Neural cell (in vitro differentiated cells): ENCODE measurements at regions not wholly inside any gene's neighbourhood (a gene's known extent, or its start where the extent isn't known, plus 50 kb on each side); places are given as distances from the start of the nearest gene placed in this dataset.

ENCODE experiments used
- CTCF ChIP-seq: fragments of 450-650 bp; IDR thresholded peaks from 2 replicates; pipeline ENCODE4 v1.5.1; 2014; ENCODE audit warnings: antibody characterized with exemption, mild to moderate bottlenecking, moderate library complexity; ENCODE audit not compliant: poor library complexity, severe bottlenecking
- EP300 ChIP-seq: fragments of 450-650 bp; conservative IDR thresholded peaks from 2 replicates; pipeline ENCODE4 v1.6.1; 2014; ENCODE audit warnings: antibody characterized with exemption, mild to moderate bottlenecking, moderate library complexity; ENCODE audit not compliant: poor library complexity, severe bottlenecking
- EZH2 ChIP-seq: fragments of 200-600, 300-800 bp; shearing (Covaris generic), sonication (generic); IDR thresholded peaks from 2 replicates; pipeline ENCODE4 v1.6.1; 2014; ENCODE audit warnings: antibody characterized with exemption, low read length, borderline replicate concordance, mild to moderate bottlenecking; ENCODE audit not compliant: insufficient read depth, poor library complexity, severe bottlenecking
- POLR2AphosphoS5 ChIP-seq: IDR thresholded peaks from 2 replicates; pipeline ENCODE4 v1.6.1; 2012

GRCh38 chr9:103139891-103140290, 144.8 kb downstream of the CYLC2 start:
- TF ChIP-seq CTCF (no peak), POLR2AphosphoS5 (no peak), EZH2 (no peak), EP300 (no peak)
